GM23248 (cell line): ENCODE measurements at regions not wholly inside any gene's neighbourhood (a gene's known extent, or its start where the extent isn't known, plus 50 kb on each side); places are given as distances from the start of the nearest gene placed in this dataset.

ENCODE experiments used
- EZH2 ChIP-seq: fragments of 200-600 bp; sonication (generic); IDR thresholded peaks from 2 replicates; pipeline ENCODE4 v1.6.1; 2018; ENCODE audit warnings: antibody characterized with exemption, mild to moderate bottlenecking; ENCODE audit not compliant: insufficient read depth, poor library complexity, severe bottlenecking
- EZH2phosphoT487 ChIP-seq: fragments of 200-600 bp; sonication (generic); IDR thresholded peaks from 2 replicates; pipeline ENCODE4 v1.6.1; 2018; ENCODE audit warnings: antibody characterized with exemption, moderate library complexity, mild to moderate bottlenecking, low read depth; ENCODE audit not compliant: insufficient read depth

DNA sequence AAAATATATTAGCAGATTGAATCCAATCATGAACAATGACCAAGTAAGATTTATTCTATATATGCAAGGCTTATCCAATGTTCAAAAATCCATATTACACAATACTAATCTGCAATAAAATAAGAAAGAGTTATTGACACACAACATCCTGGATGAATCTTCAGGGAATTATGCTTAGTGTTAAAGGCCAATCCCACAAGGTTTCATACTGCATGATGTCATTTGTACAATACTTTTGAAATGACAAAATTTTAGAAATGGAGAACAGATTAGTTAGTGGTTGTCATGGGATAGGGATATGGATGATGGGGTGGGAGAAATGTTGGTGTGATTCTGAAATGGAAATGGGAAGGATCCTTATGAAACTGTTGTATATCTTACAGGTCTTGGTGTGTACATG, 425.7 kb downstream of the SIPA1L2 start:
- TF ChIP-seq EZH2, result no peak
- no peak for TF ChIP-seq EZH2phosphoT487
